OCI-LY1 (cell line): ENCODE measurements at regions not wholly inside any gene's neighbourhood (a gene's known extent, or its start where the extent isn't known, plus 50 kb on each side); places are given as distances from the start of the nearest gene placed in this dataset.

Experiments used
- H2AFZ ChIP-seq: fragments of 200-600 bp; sonication (generic), shearing (Covaris generic); 2 replicates; pipeline ENCODE4 v1.6.0; 2014; ENCODE audit warnings: antibody characterized with exemption, mild to moderate bottlenecking, low read length
- H3F3A ChIP-seq: fragments of 200-600 bp; sonication (generic), shearing (Covaris generic); 2 replicates; pipeline ENCODE4 v1.6.0; 2014; ENCODE audit warnings: mild to moderate bottlenecking, antibody characterized with exemption, low read length, moderate library complexity; ENCODE audit not compliant: insufficient read depth
- H3K27ac ChIP-seq: fragments of 200-600 bp; sonication (generic); 2 replicates; pipeline ENCODE4 v1.5.1; 2014; ENCODE audit warnings: low read length, mixed run types, mild to moderate bottlenecking, low read depth; ENCODE audit not compliant: poor library complexity, severe bottlenecking
- H3K27me3 ChIP-seq: fragments of 200-600 bp; sonication (generic); 2 replicates; pipeline ENCODE4 v1.6.0; 2014; ENCODE audit warnings: antibody characterized with exemption, mild to moderate bottlenecking, low read length, moderate library complexity; ENCODE audit not compliant: insufficient read depth
- H3K36me3 ChIP-seq: fragments of 200-600 bp; sonication (generic); 2 replicates; pipeline ENCODE4 v1.6.1; 2014; ENCODE audit warnings: mild to moderate bottlenecking, antibody characterized with exemption, low read length, moderate library complexity, mixed read lengths; ENCODE audit not compliant: insufficient read depth
- H3K4me1 ChIP-seq: fragments of 200-600 bp; sonication (generic); 2 replicates; pipeline ENCODE4 v1.5.1; 2014; ENCODE audit warnings: mild to moderate bottlenecking, low read length, moderate library complexity; ENCODE audit not compliant: insufficient read depth, severe bottlenecking
- H3K4me2 ChIP-seq: fragments of 200-600 bp; sonication (generic), shearing (Covaris generic); 2 replicates; pipeline ENCODE4 v1.6.1; 2014; ENCODE audit warnings: low read length
- H3K4me3 ChIP-seq: fragments of 200-600 bp; sonication (generic); 2 replicates; pipeline ENCODE4 v1.5.1; 2014; ENCODE audit warnings: low read length, low read depth, mild to moderate bottlenecking, mixed read lengths; ENCODE audit not compliant: poor library complexity, severe bottlenecking
- H3K79me2 ChIP-seq: fragments of 200-600 bp; shearing (Covaris generic); 2 replicates; pipeline ENCODE4 v1.6.1; 2016; ENCODE audit warnings: mixed run types, low read length, mixed read lengths; ENCODE audit not compliant: insufficient read depth
- H3K9ac ChIP-seq: fragments of 200-600 bp; sonication (generic), shearing (Covaris generic); 2 replicates; pipeline ENCODE4 v1.6.1; 2014; ENCODE audit warnings: mild to moderate bottlenecking, low read length, mixed read lengths
- H3K9me2 ChIP-seq: fragments of 200-600 bp; sonication (generic), shearing (Covaris generic); 2 replicates; pipeline ENCODE4 v1.6.1; 2014; ENCODE audit warnings: low read depth, mild to moderate bottlenecking, low read length, mixed read lengths
- H3K9me3 ChIP-seq: fragments of 200-600 bp; shearing (Covaris generic); 2 replicates; pipeline ENCODE4 v1.6.1; 2014; ENCODE audit warnings: low read length, mixed read lengths
- H4K20me1 ChIP-seq: fragments of 200-600 bp; sonication (generic), shearing (Covaris generic); 2 replicates; pipeline ENCODE4 v1.6.0; 2016; ENCODE audit warnings: mild to moderate bottlenecking, low read length; ENCODE audit not compliant: insufficient read depth
- CTCF ChIP-seq: fragments of 200-600 bp; sonication (generic), shearing (Covaris generic); IDR thresholded peaks from 2 replicates; pipeline ENCODE4 v1.5.1; 2017; ENCODE audit warnings: mild to moderate bottlenecking, antibody characterized with exemption, low read length, moderate library complexity, mixed read lengths
- EZH2 ChIP-seq: fragments of 200-600 bp; sonication (generic), shearing (Covaris generic); IDR thresholded peaks from 2 replicates; pipeline ENCODE4 v1.8.0; 2017; ENCODE audit warnings: borderline replicate concordance, mixed run types, mild to moderate bottlenecking, antibody characterized with exemption, low read length, moderate library complexity, mixed read lengths

- Histone ChIP-seq H4K20me1 (no peaks in the 10 kb centered on the region), H3K27me3 (no peaks in the 10 kb centered on the region; the same call in 1 of the 2 replicates), H2AFZ (no peak overlapping the region), H3K79me2 (no peaks in the 10 kb centered on the region), H3F3A (no peaks in the 10 kb centered on the region), H3K9ac (no peak overlapping the region), H3K4me2 (no peak overlapping the region), H3K9me2 (no peaks in the 10 kb centered on the region), H3K4me3 (no peak overlapping the region), H3K36me3 (no peaks in the 10 kb centered on the region), H3K27ac (no peak overlapping the region), H3K4me1 (no peaks in the 10 kb centered on the region), H3K9me3 (no peaks in the 10 kb centered on the region)
- no peak for TF ChIP-seq CTCF
- no peak for TF ChIP-seq EZH2
These were observed 87.0 kb upstream of the SCOC start for GRCh38 chr4:140286456-140286855.

- Histone ChIP-seq H3F3A (no peaks in the 10 kb centered on the region), H4K20me1 (no peaks in the 10 kb centered on the region), H3K9ac (no peak overlapping the region), H3K4me1 (no peaks in the 10 kb centered on the region), H3K36me3 (no peaks in the 10 kb centered on the region), H3K27ac (no peak overlapping the region), H3K9me2 (no peaks in the 10 kb centered on the region), H3K4me2 (no peak overlapping the region), H2AFZ (no peak overlapping the region), H3K9me3 (no peaks in the 10 kb centered on the region), H3K79me2 (no peaks in the 10 kb centered on the region), H3K27me3 (no peaks in the 10 kb centered on the region), H3K4me3 (no peak overlapping the region)
- no peak for TF ChIP-seq EZH2
- TF ChIP-seq CTCF: no peak
These were observed 89.0 kb upstream of the SCOC start for GRCh38 chr4:140284456-140284855.

GRCh38 chr4:140281828-140282552, 91.5 kb upstream of the SCOC start:
- Histone ChIP-seq H3K4me2 (no peak overlapping the region), H2AFZ (no peak overlapping the region), H3K9me3 (no peaks in the 10 kb centered on the region), H3K4me3 (no peak overlapping the region), H3K36me3 (no peaks in the 10 kb centered on the region), H4K20me1 (no peaks in the 10 kb centered on the region), H3K27ac (no peak overlapping the region), H3K4me1 (no peaks in the 10 kb centered on the region), H3K27me3 (no peaks in the 10 kb centered on the region), H3K9me2 (no peaks in the 10 kb centered on the region), H3K79me2 (no peaks in the 10 kb centered on the region), H3K9ac (no peak overlapping the region), H3F3A (no peaks in the 10 kb centered on the region)
- TF ChIP-seq CTCF: no peak
- no peak for TF ChIP-seq EZH2
